ENCODE measurements at regions not wholly inside any gene's neighbourhood (a gene's known extent, or its start where the extent isn't known, plus 50 kb on each side); places are given as distances from the start of the nearest gene placed in this dataset.

DNA sequence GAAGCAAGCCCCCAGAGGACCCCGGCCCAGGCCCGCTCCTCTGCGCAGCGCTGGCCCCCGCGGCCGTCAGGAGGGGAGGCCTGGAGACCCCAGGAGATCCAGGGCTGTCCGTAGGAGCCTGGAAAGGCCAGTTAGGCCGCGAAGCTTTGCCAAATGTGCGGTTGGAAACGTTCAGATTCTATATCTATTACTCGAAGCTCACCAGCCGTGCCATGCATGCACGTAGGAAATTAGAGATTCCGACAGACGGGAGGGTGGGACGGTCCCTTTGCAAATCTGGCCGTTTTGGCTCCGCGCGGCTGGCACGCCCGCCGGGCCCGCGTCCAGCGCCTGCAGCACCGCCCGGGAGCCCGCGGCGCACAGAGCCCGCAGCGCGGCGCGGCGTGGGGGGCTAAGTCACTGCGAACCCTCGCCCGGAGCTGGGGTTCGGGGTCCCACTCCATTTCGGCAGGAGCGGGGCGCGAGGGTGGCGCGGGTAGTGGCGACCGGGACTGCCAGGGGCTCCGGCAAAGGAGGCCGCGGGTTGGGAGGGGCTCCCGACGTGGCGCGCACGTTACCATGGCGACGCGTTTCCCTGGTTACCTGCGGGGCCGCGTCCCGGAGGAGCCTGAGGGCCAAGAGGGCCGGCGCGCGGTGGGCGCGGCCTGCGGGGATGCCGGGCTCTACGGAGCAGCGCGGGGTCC, 488.6 kb upstream of the SMIM21 start:
- POLR2A ChIA-PET, result no interaction called here
- no peak for TF ChIP-seq CTCF (IDR thresholded peaks at IDR 0.05; ENCODE audit: control extremely low read depth, extremely low read depth, low read depth, missing control alignments)
- CTCF ChIA-PET, result no interaction called here
- no peak for DNase-seq (ENCODE audit: extremely low spot score)

DNA sequence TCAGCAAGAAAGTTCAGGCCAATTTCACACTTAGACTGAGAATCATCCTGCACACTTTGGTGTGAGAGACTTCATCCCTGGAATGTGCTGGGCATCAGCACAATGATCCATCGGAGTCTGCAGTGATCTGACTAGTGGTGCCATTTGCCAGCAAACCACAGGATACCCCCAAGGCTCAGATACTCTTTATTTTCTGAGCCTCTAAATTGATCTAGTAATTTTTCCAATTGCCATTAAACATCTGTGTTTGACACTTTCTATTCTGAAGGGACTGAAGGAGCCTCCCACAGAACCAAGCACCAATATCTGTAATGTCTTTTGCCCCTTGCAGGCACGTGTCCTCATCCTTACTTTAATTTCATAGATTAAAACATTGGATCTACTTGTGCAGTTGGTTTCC, 485.3 kb upstream of the SMIM21 start:
- ChIA-PET CTCF (no interaction called here), POLR2A (no interaction called here)
- no peak for TF ChIP-seq CTCF (IDR thresholded peaks at IDR 0.05; ENCODE audit: control extremely low read depth, extremely low read depth, low read depth, missing control alignments)
- no peak for DNase-seq (ENCODE audit: extremely low spot score)

DNA sequence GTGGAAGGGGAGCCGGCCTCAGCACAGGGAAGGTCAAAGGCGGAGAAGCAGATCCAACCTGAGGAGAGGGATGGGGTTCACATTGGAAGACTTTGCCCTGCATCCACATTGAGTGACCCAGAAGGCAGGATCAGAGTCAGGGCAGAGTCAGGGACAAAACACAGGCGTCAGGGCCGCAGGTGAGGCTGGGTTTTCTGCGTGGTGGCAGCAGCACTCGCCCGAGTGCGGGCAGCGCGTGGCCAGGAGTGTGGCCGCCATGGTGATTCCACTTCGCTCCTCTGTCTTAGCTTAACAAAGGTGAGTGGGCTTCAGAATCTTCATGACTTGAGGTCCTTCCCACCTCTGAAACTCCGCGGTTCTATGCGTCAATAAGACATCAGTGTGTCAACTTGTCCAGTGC, 476.9 kb upstream of the SMIM21 start:
- ChIA-PET POLR2A (no interaction called here), CTCF (interaction anchor here (1.6 kb wide), 1 partner anchor 12 kb away, joined by 5 read pairs; no protein-coding TSS in a partner anchor)
- DNase-seq (ENCODE audit: extremely low spot score), result no peak
- no peak for TF ChIP-seq CTCF (IDR thresholded peaks at IDR 0.05; ENCODE audit: control extremely low read depth, extremely low read depth, low read depth, missing control alignments)

- POLR2A ChIA-PET, result no interaction called here
- no peak for TF ChIP-seq CTCF (IDR thresholded peaks at IDR 0.05; ENCODE audit: control extremely low read depth, extremely low read depth, low read depth, missing control alignments)
- CTCF ChIA-PET, result no interaction called here
- DNase-seq (ENCODE audit: extremely low spot score), result no peak
Observed at GRCh38 chr18:75898651-75899050, 471.1 kb upstream of the SMIM21 start.

DNA sequence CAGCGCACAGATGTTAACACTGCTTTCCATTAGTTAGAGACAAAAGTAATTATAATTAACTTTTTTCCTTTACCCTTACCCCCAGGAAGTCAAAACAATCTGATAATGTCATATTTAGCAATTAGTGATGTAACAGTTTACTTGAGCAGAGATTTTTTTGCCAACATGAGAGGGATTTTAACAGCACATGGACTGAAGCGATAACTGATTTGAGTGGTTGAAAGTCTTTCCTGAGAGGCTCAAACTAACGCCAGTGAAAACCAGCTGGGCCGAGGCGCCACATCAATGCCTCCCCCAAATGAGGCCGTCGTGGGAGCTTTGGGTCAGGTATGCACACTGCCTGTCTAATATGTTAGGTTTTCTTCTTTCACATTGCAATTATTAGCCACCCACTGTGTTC, 469.9 kb upstream of the SMIM21 start:
- ChIA-PET CTCF (no interaction called here), POLR2A (no interaction called here)
- TF ChIP-seq CTCF (IDR thresholded peaks at IDR 0.05; ENCODE audit: control extremely low read depth, extremely low read depth, low read depth, missing control alignments), result no peak
- DNase-seq (ENCODE audit: extremely low spot score), result no peak

- no peak for DNase-seq (ENCODE audit: extremely low spot score)
- no peak for TF ChIP-seq CTCF (IDR thresholded peaks at IDR 0.05; ENCODE audit: control extremely low read depth, extremely low read depth, low read depth, missing control alignments)
- ChIA-PET POLR2A (no interaction called here), CTCF (no interaction called here)
Observed at GRCh38 chr18:75896865-75897264, 469.4 kb upstream of the SMIM21 start.

DNA sequence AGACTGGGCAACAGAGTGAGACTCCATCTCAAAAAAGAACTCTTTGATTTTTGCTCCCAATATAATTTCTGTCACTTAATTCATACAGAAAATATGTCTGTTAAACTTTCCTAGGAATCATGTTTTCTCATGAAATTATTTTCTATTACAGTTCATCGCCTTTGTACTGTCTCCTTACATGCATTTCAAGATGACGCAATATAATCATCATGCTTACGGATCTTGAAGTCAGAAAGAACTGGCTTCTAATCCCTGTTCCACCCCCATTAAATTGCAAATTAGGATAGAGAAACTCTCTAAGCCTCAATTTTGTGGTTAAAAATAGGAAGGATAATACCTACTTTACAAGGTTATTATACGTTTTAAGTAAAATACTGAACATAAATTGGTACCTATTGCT, 467.6 kb upstream of the SMIM21 start:
- TF ChIP-seq CTCF (IDR thresholded peaks at IDR 0.05; ENCODE audit: control extremely low read depth, extremely low read depth, low read depth, missing control alignments), result no peak
- ChIA-PET POLR2A (no interaction called here), CTCF (no interaction called here)
- DNase-seq (ENCODE audit: extremely low spot score), result no peak
